Astrocyte (in vitro differentiated cells and primary cell): ENCODE measurements at regions not wholly inside any gene's neighbourhood (a gene's known extent, or its start where the extent isn't known, plus 50 kb on each side); places are given as distances from the start of the nearest gene placed in this dataset.

Experiments
- DNase-seq: peaks from one replicate; pipeline ENCODE4 v3.0.0-alpha.2; 2010; ENCODE audit warnings: low read depth
- FAIRE-seq: peaks from 2 replicates; lab custom pipeline; 2011; peaks lifted over from hg19 to GRCh38; lab: Jason Lieb, UNC
- H2AFZ ChIP-seq: 2 replicates; pipeline ENCODE4 v1.6.0; 2012; ENCODE audit warnings: low read depth, low read length, inconsistent platforms
- H3K27ac ChIP-seq: 2 replicates; pipeline ENCODE4 v1.5.1; 2011; ENCODE audit warnings: low read depth, low read length, inconsistent platforms
- H3K27me3 ChIP-seq: 2 replicates; pipeline ENCODE4 v1.6.0; 2011; ENCODE audit warnings: low read length, inconsistent platforms; ENCODE audit not compliant: insufficient read depth
- H3K36me3 ChIP-seq: 2 replicates; pipeline ENCODE4 v1.5.1; 2011; ENCODE audit warnings: low read length, inconsistent platforms; ENCODE audit not compliant: insufficient read depth
- H3K4me1 ChIP-seq: 2 replicates; pipeline ENCODE4 v1.5.1; 2011; ENCODE audit warnings: low read length, inconsistent platforms; ENCODE audit not compliant: insufficient read depth
- H3K4me2 ChIP-seq: 2 replicates; pipeline ENCODE4 v1.6.0; 2012; ENCODE audit warnings: low read length, inconsistent platforms
- H3K4me3 ChIP-seq: 2 replicates; pipeline ENCODE4 v1.5.1; 2011; ENCODE audit warnings: low read depth, mild to moderate bottlenecking, low read length, inconsistent platforms; ENCODE audit not compliant: insufficient read depth
- H3K79me2 ChIP-seq: 2 replicates; pipeline ENCODE4 v1.6.0; 2012; ENCODE audit warnings: mild to moderate bottlenecking, low read length, inconsistent platforms; ENCODE audit not compliant: insufficient read depth
- H3K9ac ChIP-seq: 2 replicates; pipeline ENCODE4 v1.6.0; 2012; ENCODE audit warnings: mild to moderate bottlenecking, low read length, inconsistent platforms
- H3K9me3 ChIP-seq: 2 replicates; pipeline ENCODE4 v1.5.1; 2012; ENCODE audit warnings: low read depth, mild to moderate bottlenecking, low read length, inconsistent platforms; ENCODE audit not compliant: insufficient read depth
- H4K20me1 ChIP-seq: 2 replicates; pipeline ENCODE4 v1.6.0; 2012; ENCODE audit warnings: low read length, inconsistent platforms; ENCODE audit not compliant: insufficient read depth
- H3K27ac Mint-ChIP-seq: one replicate; pipeline ENCODE4 v1.8.0; 2021; ENCODE audit warnings: mild to moderate bottlenecking, mixed read lengths; ENCODE audit not compliant: unreplicated experiment
- H3K27me3 Mint-ChIP-seq: one replicate; pipeline ENCODE4 v1.8.0; 2021; ENCODE audit warnings: low read depth, mixed read lengths; ENCODE audit not compliant: unreplicated experiment
- H3K36me3 Mint-ChIP-seq: one replicate; pipeline ENCODE4 v1.8.0; 2021; ENCODE audit warnings: low read depth, mixed read lengths; ENCODE audit not compliant: unreplicated experiment
- H3K4me1 Mint-ChIP-seq: one replicate; pipeline ENCODE4 v1.8.0; 2021; ENCODE audit warnings: low read depth, mixed read lengths; ENCODE audit not compliant: unreplicated experiment
- H3K4me3 Mint-ChIP-seq: one replicate; pipeline ENCODE4 v1.8.0; 2021; ENCODE audit warnings: mild to moderate bottlenecking, moderate library complexity, mixed read lengths; ENCODE audit not compliant: unreplicated experiment
- H3K9me3 Mint-ChIP-seq: one replicate; pipeline ENCODE4 v1.8.0; 2021; ENCODE audit warnings: mild to moderate bottlenecking, mixed read lengths; ENCODE audit not compliant: unreplicated experiment
- EZH2 ChIP-seq: IDR thresholded peaks from 2 replicates; pipeline ENCODE4 v1.6.1; 2012; ENCODE audit warnings: mild to moderate bottlenecking, low read length, inconsistent platforms; ENCODE audit not compliant: insufficient read depth
- TF ChIP-seq, protein P1 (sequence below): IDR thresholded peaks from 2 replicates; pipeline ENCODE4 v1.5.1; 2011; ENCODE audit warnings: low read depth, mild to moderate bottlenecking, inconsistent platforms, low read length, moderate library complexity; ENCODE audit not compliant: insufficient read depth

DNA sequence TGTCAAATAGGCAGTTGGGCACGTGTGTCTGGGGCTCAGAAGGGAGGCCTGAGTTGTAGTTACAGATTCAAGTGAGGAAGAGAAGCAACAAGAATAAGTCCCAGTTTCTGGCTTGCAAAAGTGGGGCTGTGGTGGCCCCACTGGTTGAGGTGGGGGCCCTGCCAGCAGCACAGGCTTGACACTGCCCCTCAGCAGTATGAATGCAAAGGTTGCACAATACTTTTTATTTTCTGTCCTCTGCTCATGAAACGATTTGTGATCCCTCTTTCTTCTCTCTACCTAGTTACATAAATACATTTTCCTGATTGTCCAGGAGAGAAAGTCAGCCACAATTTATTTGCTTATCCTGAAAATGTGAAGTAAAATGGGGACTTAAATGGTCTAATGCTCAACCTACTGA is 577.8 kb downstream of the AACS start:
- Histone ChIP-seq H3K36me3 (no peaks in the 10 kb centered on the region), H3K9ac (no peak overlapping the region), H3K79me2 (no peaks in the 10 kb centered on the region), H3K4me1 (no peaks in the 10 kb centered on the region), H3K27me3 (no peaks in the 10 kb centered on the region), H4K20me1 (no peaks in the 10 kb centered on the region), H3K4me3 (no peak overlapping the region), H3K9me3 (no peaks in the 10 kb centered on the region), H2AFZ (no peak overlapping the region), H3K4me2 (no peak overlapping the region), H3K27ac (no peak overlapping the region)
- DNase-seq (no peak), FAIRE-seq (no peak)
- no peaks in the 10 kb centered on the region for H3K27me3 Mint-ChIP-seq
- H3K4me1 Mint-ChIP-seq, result no peaks in the 10 kb centered on the region
- H3K4me3 Mint-ChIP-seq, result no peak overlapping the region
- no peaks in the 10 kb centered on the region for H3K36me3 Mint-ChIP-seq
- H3K9me3 Mint-ChIP-seq, result no peaks in the 10 kb centered on the region
- no peak for TF ChIP-seq EZH2
- TF ChIP-seq, protein P1, sequence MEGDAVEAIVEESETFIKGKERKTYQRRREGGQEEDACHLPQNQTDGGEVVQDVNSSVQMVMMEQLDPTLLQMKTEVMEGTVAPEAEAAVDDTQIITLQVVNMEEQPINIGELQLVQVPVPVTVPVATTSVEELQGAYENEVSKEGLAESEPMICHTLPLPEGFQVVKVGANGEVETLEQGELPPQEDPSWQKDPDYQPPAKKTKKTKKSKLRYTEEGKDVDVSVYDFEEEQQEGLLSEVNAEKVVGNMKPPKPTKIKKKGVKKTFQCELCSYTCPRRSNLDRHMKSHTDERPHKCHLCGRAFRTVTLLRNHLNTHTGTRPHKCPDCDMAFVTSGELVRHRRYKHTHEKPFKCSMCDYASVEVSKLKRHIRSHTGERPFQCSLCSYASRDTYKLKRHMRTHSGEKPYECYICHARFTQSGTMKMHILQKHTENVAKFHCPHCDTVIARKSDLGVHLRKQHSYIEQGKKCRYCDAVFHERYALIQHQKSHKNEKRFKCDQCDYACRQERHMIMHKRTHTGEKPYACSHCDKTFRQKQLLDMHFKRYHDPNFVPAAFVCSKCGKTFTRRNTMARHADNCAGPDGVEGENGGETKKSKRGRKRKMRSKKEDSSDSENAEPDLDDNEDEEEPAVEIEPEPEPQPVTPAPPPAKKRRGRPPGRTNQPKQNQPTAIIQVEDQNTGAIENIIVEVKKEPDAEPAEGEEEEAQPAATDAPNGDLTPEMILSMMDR, result no peak
- no peak overlapping the region for H3K27ac Mint-ChIP-seq

DNA sequence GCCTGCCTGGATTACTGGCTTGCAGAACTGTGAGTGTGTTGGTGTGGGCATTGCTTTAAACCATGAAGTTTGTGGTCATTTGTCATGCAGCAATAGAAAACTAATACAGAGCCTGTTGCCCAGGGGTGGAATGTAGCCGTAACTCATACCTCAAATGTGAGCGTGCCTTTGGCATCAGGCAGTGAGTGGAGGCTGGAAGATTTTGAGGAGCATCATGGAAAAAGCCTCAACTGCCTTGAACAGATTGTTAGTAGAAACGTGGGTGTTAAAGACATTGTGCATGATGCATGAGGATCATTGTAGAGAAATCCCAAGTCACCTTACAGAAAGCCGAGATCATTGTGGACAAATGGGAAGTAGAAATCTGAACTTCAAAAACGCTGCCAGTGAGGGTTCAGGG is 580.5 kb downstream of the AACS start:
- no peak overlapping the region for H3K4me3 Mint-ChIP-seq
- no peaks in the 10 kb centered on the region for H3K4me1 ChIP-seq
- H3K4me2 ChIP-seq, result no peak overlapping the region
- H3K27ac ChIP-seq, result no peak overlapping the region
- TF ChIP-seq, protein P1, result no peak
- no peak for TF ChIP-seq EZH2
- H3K9ac ChIP-seq, result no peak overlapping the region
- H3K4me1 Mint-ChIP-seq, result no peaks in the 10 kb centered on the region
- H3K27me3 ChIP-seq, result no peaks in the 10 kb centered on the region
- H3K36me3 Mint-ChIP-seq, result no peaks in the 10 kb centered on the region
- DNase-seq, result no peak
- H3K9me3 ChIP-seq, result no peaks in the 10 kb centered on the region
- H2AFZ ChIP-seq, result no peak overlapping the region
- H3K27me3 Mint-ChIP-seq, result no peaks in the 10 kb centered on the region
- no peaks in the 10 kb centered on the region for H4K20me1 ChIP-seq
- no peaks in the 10 kb centered on the region for H3K79me2 ChIP-seq
- FAIRE-seq, result no peak
- no peaks in the 10 kb centered on the region for H3K9me3 Mint-ChIP-seq
- H3K4me3 ChIP-seq, result no peak overlapping the region
- H3K27ac Mint-ChIP-seq, result no peak overlapping the region
- no peaks in the 10 kb centered on the region for H3K36me3 ChIP-seq

DNA sequence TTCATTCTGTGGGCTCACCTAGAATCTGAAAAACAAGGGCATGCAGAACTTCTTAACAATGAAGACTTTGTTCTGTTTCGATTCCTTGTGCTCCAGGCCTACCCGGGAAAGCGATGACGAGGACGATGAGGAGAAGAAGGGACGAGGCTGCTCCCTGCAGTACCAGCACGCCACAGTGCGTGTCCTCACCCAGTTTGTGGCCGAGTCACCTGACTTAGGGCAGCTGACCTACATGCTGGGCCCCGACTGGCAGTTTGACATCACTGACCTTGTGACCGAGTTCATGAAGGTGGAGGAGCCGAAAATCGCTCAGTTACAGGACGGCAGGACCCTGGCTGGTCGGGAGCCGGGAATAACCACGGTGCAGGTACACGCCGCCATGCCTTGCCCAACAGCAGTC is 585.4 kb downstream of the AACS start:
- H3K4me2 ChIP-seq, result no peak overlapping the region
- H3K27me3 ChIP-seq, result no peaks in the 10 kb centered on the region
- no peak for DNase-seq
- H4K20me1 ChIP-seq, result no peaks in the 10 kb centered on the region
- peaks cover 2% of the 10 kb centered on the region for H3K27me3 Mint-ChIP-seq
- H3K79me2 ChIP-seq, result no peaks in the 10 kb centered on the region
- H3K4me3 Mint-ChIP-seq, result no peak overlapping the region
- TF ChIP-seq, protein P1, result no peak
- TF ChIP-seq EZH2, result no peak
- H3K36me3 ChIP-seq, result no peaks in the 10 kb centered on the region
- H3K27ac Mint-ChIP-seq, result no peak overlapping the region
- no peak overlapping the region for H2AFZ ChIP-seq
- no peaks in the 10 kb centered on the region for H3K4me1 Mint-ChIP-seq
- H3K9ac ChIP-seq, result no peak overlapping the region
- no peak overlapping the region for H3K4me3 ChIP-seq
- no peak for FAIRE-seq
- H3K9me3 ChIP-seq, result peaks cover 5% of the 10 kb centered on the region
- H3K27ac ChIP-seq, result no peak overlapping the region
- no peaks in the 10 kb centered on the region for H3K36me3 Mint-ChIP-seq
- H3K9me3 Mint-ChIP-seq, result no peaks in the 10 kb centered on the region
- no peaks in the 10 kb centered on the region for H3K4me1 ChIP-seq
